PC-3 (cell line): ENCODE measurements at regions not wholly inside any gene's neighbourhood (a gene's known extent, or its start where the extent isn't known, plus 50 kb on each side); places are given as distances from the start of the nearest gene placed in this dataset.

Source experiments
- ATAC-seq: fragments of 200-7000 bp; cut with Tn5 transposase; 2 replicates; pipeline ENCODE4 v1.9.1; 2020; ENCODE audit warnings: mild to moderate bottlenecking, moderate library complexity
- BruUV-seq: library from RNA; stranded (reverse); fragments of 400-500 nt; replicated peaks from 2 replicates; lab custom pipeline; 2021; lab: Mats Ljungman, UMichigan
- CTCF ChIA-PET: fragments of 300-600 bp; sonication (Branson Sonifier 250); formaldehyde crosslinking; loops from one replicate; lab custom pipeline; 2022; ENCODE audit warnings: antibody characterized with exemption; lab: Charles Lee
- POLR2A ChIA-PET: fragments of 300-600 bp; sonication (Branson Sonifier 250); formaldehyde crosslinking; loops from one replicate; lab custom pipeline; 2022; ENCODE audit warnings: antibody characterized with exemption; ENCODE audit not compliant: unreplicated experiment; lab: Charles Lee
- DNase-seq: peaks from one replicate; pipeline ENCODE4 v3.0.0-alpha.2; 2015
- H2AFZ ChIP-seq: fragments of 300-600 bp; sonication (generic); 2 replicates; pipeline ENCODE4 v1.6.0; 2016; ENCODE audit warnings: antibody characterized with exemption, low read length
- H3F3A ChIP-seq: fragments of 300-600 bp; sonication (generic); one replicate; pipeline ENCODE4 v1.6.0; 2017; ENCODE audit warnings: antibody characterized with exemption, low read length, control low read depth, mild to moderate bottlenecking; ENCODE audit not compliant: unreplicated experiment
- H3K27ac ChIP-seq: fragments of 300-600 bp; sonication (generic); 2 replicates; pipeline ENCODE4 v1.5.1; 2016; ENCODE audit warnings: mild to moderate bottlenecking, low read length
- H3K27me3 ChIP-seq: fragments of 300-600 bp; sonication (generic); 2 replicates; pipeline ENCODE4 v1.6.1; 2016; ENCODE audit warnings: low read length, mixed read lengths
- H3K36me3 ChIP-seq: fragments of 300-600 bp; sonication (generic); 2 replicates; pipeline ENCODE4 v1.6.1; 2016; ENCODE audit warnings: low read depth, mixed run types, low read length, mixed read lengths
- H3K4me1 ChIP-seq: fragments of 300-600 bp; sonication (generic); 2 replicates; pipeline ENCODE4 v1.5.1; 2016; ENCODE audit warnings: low read length; ENCODE audit not compliant: insufficient read depth
- H3K4me2 ChIP-seq: fragments of 300-600 bp; sonication (generic); 2 replicates; pipeline ENCODE4 v1.6.0; 2016; ENCODE audit warnings: low read length
- H3K4me3 ChIP-seq: fragments of 300-600 bp; sonication (generic); 2 replicates; pipeline ENCODE4 v1.5.1; 2016; ENCODE audit warnings: mild to moderate bottlenecking, low read length, mixed read lengths
- H3K79me2 ChIP-seq: fragments of 300-600 bp; sonication (generic); 2 replicates; pipeline ENCODE4 v1.6.1; 2017; ENCODE audit warnings: low read length, mixed read lengths
- H3K9ac ChIP-seq: fragments of 300-600 bp; sonication (generic); 2 replicates; pipeline ENCODE4 v1.6.0; 2016; ENCODE audit warnings: mild to moderate bottlenecking, low read length
- H3K9me2 ChIP-seq: fragments of 300-600 bp; sonication (generic); replicated peaks from 2 replicates; pipeline ENCODE4 v1.6.1; 2016; ENCODE audit warnings: mixed run types, low read length, mixed read lengths
- H3K9me3 ChIP-seq: fragments of 300-600 bp; sonication (generic); 2 replicates; pipeline ENCODE4 v1.6.1; 2016; ENCODE audit warnings: low read length, mixed read lengths
- H4K20me1 ChIP-seq: fragments of 300-600 bp; sonication (generic); 2 replicates; pipeline ENCODE4 v1.6.1; 2016; ENCODE audit warnings: low read length, mixed read lengths
- EZH2 ChIP-seq: fragments of 300-600 bp; sonication (generic); IDR thresholded peaks from one replicate; pipeline ENCODE4 v1.6.1; 2017; ENCODE audit warnings: antibody characterized with exemption, mild to moderate bottlenecking, low read length; ENCODE audit not compliant: unreplicated experiment
- EZH2phosphoT487 ChIP-seq: fragments of 300-600 bp; sonication (generic); IDR thresholded peaks from 2 replicates; pipeline ENCODE4 v1.6.1; 2018; ENCODE audit warnings: mild to moderate bottlenecking, antibody characterized with exemption, low read length, borderline replicate concordance
- intact Hi-C: fragments of 100-400 bp; cut with micrococcal nuclease; formaldehyde crosslinking; loops from 2 replicates; pipeline ENCODE4 v1.9.0; 2023
- TF ChIP-seq, protein P1 (sequence below): fragments of 300-600 bp; sonication (generic); conservative IDR thresholded peaks from 2 replicates; pipeline ENCODE4 v1.5.1; 2017; ENCODE audit warnings: antibody characterized with exemption, low read depth, mild to moderate bottlenecking, low read length

DNA sequence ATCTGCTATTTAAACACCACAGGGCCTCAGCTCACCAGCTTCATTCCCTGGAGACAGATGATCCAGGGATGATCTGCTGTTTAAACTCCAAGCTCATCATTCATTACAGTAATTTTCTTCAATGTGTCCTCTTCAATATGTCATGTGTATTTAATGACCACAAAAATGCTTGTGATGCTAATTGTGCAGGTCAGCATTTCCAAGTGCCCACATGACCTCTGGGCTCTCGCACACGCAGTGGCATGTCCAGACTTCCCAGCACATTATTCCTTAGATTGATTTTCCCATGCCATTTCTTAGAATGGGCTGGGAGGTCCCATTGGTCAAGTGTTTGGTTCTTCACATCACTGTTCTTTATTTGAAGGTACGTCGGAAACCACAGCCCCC lies 434.4 kb downstream of the HAO1 start:
- no peaks in the 10 kb centered on the region for H3F3A ChIP-seq
- H3K36me3 ChIP-seq, result no peaks in the 10 kb centered on the region
- H3K4me1 ChIP-seq, result no peaks in the 10 kb centered on the region
- H3K9me2 ChIP-seq, result no peaks in the 10 kb centered on the region
- H3K27ac ChIP-seq, result no peak overlapping the region
- POLR2A ChIA-PET, result interaction anchor here (0.7 kb wide), 1 partner anchor 104 kb away, joined by 3 read pairs; no protein-coding TSS in a partner anchor
- ATAC-seq (no peak), DNase-seq (no peak)
- intact Hi-C loops, result no loop called here
- no peak overlapping the region for H3K4me2 ChIP-seq
- H3K9ac ChIP-seq, result no peak overlapping the region
- H3K27me3 ChIP-seq, result no peaks in the 10 kb centered on the region
- CTCF ChIA-PET, result no interaction called here
- H3K4me3 ChIP-seq, result no peak overlapping the region
- no peaks in the 10 kb centered on the region for H3K9me3 ChIP-seq
- H3K79me2 ChIP-seq, result no peaks in the 10 kb centered on the region
- no TSS peak for BruUV-seq
- TF ChIP-seq EZH2phosphoT487 (no peak), EZH2 (no peak)
- TF ChIP-seq, protein P1, sequence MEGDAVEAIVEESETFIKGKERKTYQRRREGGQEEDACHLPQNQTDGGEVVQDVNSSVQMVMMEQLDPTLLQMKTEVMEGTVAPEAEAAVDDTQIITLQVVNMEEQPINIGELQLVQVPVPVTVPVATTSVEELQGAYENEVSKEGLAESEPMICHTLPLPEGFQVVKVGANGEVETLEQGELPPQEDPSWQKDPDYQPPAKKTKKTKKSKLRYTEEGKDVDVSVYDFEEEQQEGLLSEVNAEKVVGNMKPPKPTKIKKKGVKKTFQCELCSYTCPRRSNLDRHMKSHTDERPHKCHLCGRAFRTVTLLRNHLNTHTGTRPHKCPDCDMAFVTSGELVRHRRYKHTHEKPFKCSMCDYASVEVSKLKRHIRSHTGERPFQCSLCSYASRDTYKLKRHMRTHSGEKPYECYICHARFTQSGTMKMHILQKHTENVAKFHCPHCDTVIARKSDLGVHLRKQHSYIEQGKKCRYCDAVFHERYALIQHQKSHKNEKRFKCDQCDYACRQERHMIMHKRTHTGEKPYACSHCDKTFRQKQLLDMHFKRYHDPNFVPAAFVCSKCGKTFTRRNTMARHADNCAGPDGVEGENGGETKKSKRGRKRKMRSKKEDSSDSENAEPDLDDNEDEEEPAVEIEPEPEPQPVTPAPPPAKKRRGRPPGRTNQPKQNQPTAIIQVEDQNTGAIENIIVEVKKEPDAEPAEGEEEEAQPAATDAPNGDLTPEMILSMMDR, result no peak
- H2AFZ ChIP-seq, result no peak overlapping the region
- no peaks in the 10 kb centered on the region for H4K20me1 ChIP-seq

GRCh38 chr20:7516621-7517111 lies 423.6 kb downstream of the HAO1 start:
- Histone ChIP-seq H3K27ac (no peak overlapping the region), H3K27me3 (no peaks in the 10 kb centered on the region), H3K4me1 (no peaks in the 10 kb centered on the region), H3K9ac (no peak overlapping the region), H3K4me2 (no peak overlapping the region), H3F3A (no peaks in the 10 kb centered on the region), H4K20me1 (no peaks in the 10 kb centered on the region), H3K9me2 (no peaks in the 10 kb centered on the region), H3K4me3 (no peak overlapping the region), H3K36me3 (no peaks in the 10 kb centered on the region), H3K9me3 (no peaks in the 10 kb centered on the region), H2AFZ (no peak overlapping the region), H3K79me2 (no peaks in the 10 kb centered on the region)
- DNase-seq, result no peak
- TF ChIP-seq EZH2 (no peak), EZH2phosphoT487 (no peak)
- TF ChIP-seq, protein P1, result no peak
- ATAC-seq, result no peak
- POLR2A ChIA-PET, result no interaction called here
- BruUV-seq, result no TSS peak
- intact Hi-C loops, result no loop called here
- CTCF ChIA-PET, result no interaction called here

DNA sequence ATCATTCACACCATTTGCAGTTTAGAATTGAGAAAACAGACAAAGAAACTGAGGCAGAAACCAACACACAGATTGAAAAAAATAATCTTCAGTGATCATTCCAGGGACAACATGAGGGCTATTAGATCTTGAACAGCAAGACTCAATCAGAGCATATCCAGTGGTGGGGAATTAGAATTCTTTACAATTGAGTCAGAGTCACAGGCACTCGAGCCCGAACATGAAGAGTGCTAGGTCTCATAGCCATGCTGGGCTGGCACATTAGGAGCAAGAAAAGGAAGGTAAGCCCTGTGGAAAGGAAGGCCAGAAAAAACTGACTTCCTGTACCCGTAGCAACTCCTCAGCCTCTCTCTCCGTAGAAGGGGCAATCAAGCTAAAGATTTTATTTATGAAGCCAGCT lies 419.9 kb downstream of the HAO1 start:
- Histone ChIP-seq H3K4me1 (no peaks in the 10 kb centered on the region), H3K27ac (no peak overlapping the region), H3K4me2 (no peak overlapping the region), H3K9ac (no peak overlapping the region), H3F3A (no peaks in the 10 kb centered on the region), H2AFZ (no peak overlapping the region), H3K79me2 (no peaks in the 10 kb centered on the region), H3K27me3 (no peaks in the 10 kb centered on the region), H3K36me3 (no peaks in the 10 kb centered on the region), H3K9me2 (no peaks in the 10 kb centered on the region), H3K9me3 (no peaks in the 10 kb centered on the region), H4K20me1 (no peaks in the 10 kb centered on the region), H3K4me3 (no peak overlapping the region)
- CTCF ChIA-PET, result no interaction called here
- intact Hi-C loops, result no loop called here
- no peak for TF ChIP-seq EZH2
- TF ChIP-seq, protein P1, result no peak
- no peak for TF ChIP-seq EZH2phosphoT487
- ATAC-seq, result no peak
- DNase-seq, result no peak
- POLR2A ChIA-PET, result no interaction called here
- no TSS peak for BruUV-seq
